HEK293 (cell line): ENCODE measurements at regions not wholly inside any gene's neighbourhood (a gene's known extent, or its start where the extent isn't known, plus 50 kb on each side); places are given as distances from the start of the nearest gene placed in this dataset.
A peak's percentile ranks its signal among the peaks of the same experiment; 100 is the strongest.

Experiments
- EGR2 ChIP-seq: fragments of 450-650 bp; formaldehyde crosslinking; IDR thresholded peaks from 2 replicates; pipeline ENCODE4 v1.5.1; 2016; ENCODE audit warnings: low read depth, missing biosample characterization, missing genetic modification characterization
- INSM2 ChIP-seq: fragments of 450-650 bp; formaldehyde crosslinking; IDR thresholded peaks from 2 replicates; pipeline ENCODE4 v1.5.1; 2016; ENCODE audit warnings: missing biosample characterization, missing genetic modification characterization
- KLF9 ChIP-seq: fragments of 450-650 bp; formaldehyde crosslinking; IDR thresholded peaks from 2 replicates; pipeline ENCODE4 v1.5.1; 2016; ENCODE audit warnings: missing biosample characterization, missing genetic modification characterization, low read depth
- MZF1 ChIP-seq: fragments of 450-650 bp; formaldehyde crosslinking; IDR thresholded peaks from 2 replicates; pipeline ENCODE4 v1.5.1; 2017; ENCODE audit warnings: missing biosample characterization, missing genetic modification characterization, borderline replicate concordance
- ZBTB11 ChIP-seq: fragments of 450-650 bp; formaldehyde crosslinking; conservative IDR thresholded peaks from 2 replicates; pipeline ENCODE4 v1.5.1; 2016; ENCODE audit warnings: low read depth, missing biosample characterization, missing genetic modification characterization
- ZBTB21 ChIP-seq: fragments of 450-650 bp; formaldehyde crosslinking; IDR thresholded peaks from 2 replicates; pipeline ENCODE4 v1.5.1; 2017; ENCODE audit warnings: missing biosample characterization, missing genetic modification characterization
- ZNF174 ChIP-seq: fragments of 450-650 bp; formaldehyde crosslinking; IDR thresholded peaks from 2 replicates; pipeline ENCODE4 v1.5.0; 2017; ENCODE audit warnings: missing biosample characterization, mild to moderate bottlenecking, missing genetic modification characterization
- ZNF18 ChIP-seq: fragments of 450-650 bp; formaldehyde crosslinking; IDR thresholded peaks from 2 replicates; pipeline ENCODE4 v1.5.1; 2016; ENCODE audit warnings: missing biosample characterization, missing genetic modification characterization
- ZNF211 ChIP-seq: fragments of 450-650 bp; formaldehyde crosslinking; IDR thresholded peaks from 2 replicates; pipeline ENCODE4 v1.5.1; 2016; ENCODE audit warnings: low read depth, missing biosample characterization, missing genetic modification characterization
- ZNF280C ChIP-seq: fragments of 450-650 bp; formaldehyde crosslinking; IDR thresholded peaks from 2 replicates; pipeline ENCODE4 v1.5.1; 2016; ENCODE audit warnings: missing biosample characterization, missing genetic modification characterization
- ZNF362 ChIP-seq: fragments of 450-650 bp; formaldehyde crosslinking; IDR thresholded peaks from 2 replicates; pipeline ENCODE4 v1.5.1; 2016; ENCODE audit warnings: missing biosample characterization, missing genetic modification characterization
- ZNF366 ChIP-seq: fragments of 450-650 bp; formaldehyde crosslinking; conservative IDR thresholded peaks from 2 replicates; pipeline ENCODE4 v1.5.1; 2016; ENCODE audit warnings: missing biosample characterization, missing genetic modification characterization
- ZNF501 ChIP-seq: fragments of 450-650 bp; formaldehyde crosslinking; IDR thresholded peaks from 2 replicates; pipeline ENCODE4 v1.5.1; 2016; ENCODE audit warnings: missing biosample characterization, missing genetic modification characterization
- ZNF560 ChIP-seq: fragments of 450-650 bp; formaldehyde crosslinking; IDR thresholded peaks from 2 replicates; pipeline ENCODE4 v1.5.1; 2017; ENCODE audit warnings: missing biosample characterization, missing genetic modification characterization, borderline replicate concordance
- ZNF571 ChIP-seq: fragments of 450-650 bp; formaldehyde crosslinking; IDR thresholded peaks from 2 replicates; pipeline ENCODE4 v1.5.0; 2017; ENCODE audit warnings: missing biosample characterization, missing genetic modification characterization
- ZNF580 ChIP-seq: fragments of 450-650 bp; formaldehyde crosslinking; IDR thresholded peaks from 2 replicates; pipeline ENCODE4 v1.5.1; 2016; ENCODE audit warnings: missing biosample characterization, missing genetic modification characterization
- ZNF623 ChIP-seq: fragments of 450-650 bp; formaldehyde crosslinking; IDR thresholded peaks from 2 replicates; pipeline ENCODE4 v1.5.1; 2016; ENCODE audit warnings: missing biosample characterization, missing genetic modification characterization
- ZNF629 ChIP-seq: fragments of 450-650 bp; formaldehyde crosslinking; IDR thresholded peaks from 2 replicates; pipeline ENCODE4 v1.5.1; 2017; ENCODE audit warnings: missing biosample characterization, missing genetic modification characterization
- ZNF639 ChIP-seq: fragments of 450-650 bp; formaldehyde crosslinking; IDR thresholded peaks from 2 replicates; pipeline ENCODE4 v1.5.1; 2016; ENCODE audit warnings: missing biosample characterization, missing genetic modification characterization
- ZNF660 ChIP-seq: fragments of 450-650 bp; IDR thresholded peaks from 2 replicates; pipeline ENCODE4 v1.5.1; 2018; ENCODE audit warnings: missing biosample characterization, mild to moderate bottlenecking, missing genetic modification characterization
- ZNF843 ChIP-seq: fragments of 450-650 bp; formaldehyde crosslinking; IDR thresholded peaks from 2 replicates; pipeline ENCODE4 v1.5.1; 2016; ENCODE audit warnings: missing biosample characterization, missing genetic modification characterization

GRCh38 chr3:5348229-5348902 is 160.9 kb downstream of the EDEM1 start (continued):
- TF ChIP-seq ZNF629 (tag by site-specific recombination) (peak; percentile 78), ZBTB11 (tag by site-specific recombination) (no peak), ZNF501 (tag by site-specific recombination) (no peak), INSM2 (tag by site-specific recombination) (no peak), ZNF366 (tag by site-specific recombination) (no peak), ZNF560 (tag by site-specific recombination) (no peak), ZBTB21 (peak; percentile 88), ZNF18 (no peak), MZF1 (tag by site-specific recombination) (no peak), ZNF211 (tag by site-specific recombination) (no peak), KLF9 (no peak), ZNF639 (tag by site-specific recombination) (no peak), ZNF580 (tag by site-specific recombination) (no peak), ZNF362 (tag by site-specific recombination) (no peak), ZNF174 (tag by site-specific recombination) (no peak), ZNF660 (tag by site-specific recombination) (0 out of 2 replicates have a peak, but pooled peaks have one; percentile 30), ZNF280C (tag by site-specific recombination) (no peak), ZNF623 (tag by site-specific recombination) (no peak), ZNF571 (no peak), ZNF843 (tag by site-specific recombination) (no peak), EGR2 (peak; percentile 29; the same call in 1 of the 2 replicates)
